OCI-LY7 (cell line): ENCODE measurements at regions not wholly inside any gene's neighbourhood (a gene's known extent, or its start where the extent isn't known, plus 50 kb on each side); places are given as distances from the start of the nearest gene placed in this dataset.

Experiments
- BruUV-seq: library from RNA; stranded (reverse); fragments of 400-500 nt; replicated peaks from 2 replicates; lab custom pipeline; 2021; lab: Mats Ljungman, UMichigan
- CTCF ChIA-PET: fragments of 300-600 bp; sonication (Branson Sonifier 250); formaldehyde crosslinking; loops from one replicate; lab custom pipeline; 2022; ENCODE audit warnings: antibody characterized with exemption; ENCODE audit not compliant: unreplicated experiment; lab: Charles Lee
- POLR2A ChIA-PET: fragments of 300-600 bp; sonication (Branson Sonifier 250); formaldehyde crosslinking; loops from one replicate; lab custom pipeline; 2022; ENCODE audit warnings: antibody characterized with exemption; lab: Charles Lee
- DNase-seq: peaks from one replicate; pipeline ENCODE4 v3.0.0-alpha.2; 2015; ENCODE audit warnings: low spot score
- H2AFZ ChIP-seq: fragments of 200-600 bp; sonication (generic), shearing (Covaris generic); 2 replicates; pipeline ENCODE4 v1.6.1; 2014; ENCODE audit warnings: mild to moderate bottlenecking, antibody characterized with exemption, low read length, moderate library complexity
- H3K27ac ChIP-seq: fragments of 200-600 bp; sonication (generic); 2 replicates; pipeline ENCODE4 v1.5.1; 2014; ENCODE audit warnings: mixed run types, low read depth, mild to moderate bottlenecking, moderate library complexity, low read length, inconsistent platforms; ENCODE audit not compliant: poor library complexity, severe bottlenecking
- H3K36me3 ChIP-seq: fragments of 200-600 bp; sonication (generic); 2 replicates; pipeline ENCODE4 v1.6.1; 2014; ENCODE audit warnings: mild to moderate bottlenecking, antibody characterized with exemption, low read length, moderate library complexity, mixed read lengths; ENCODE audit not compliant: insufficient read depth
- H3K4me1 ChIP-seq: fragments of 200-600 bp; sonication (generic); 2 replicates; pipeline ENCODE4 v1.5.1; 2014; ENCODE audit warnings: mild to moderate bottlenecking, low read length; ENCODE audit not compliant: insufficient read depth, poor library complexity, severe bottlenecking
- H3K4me2 ChIP-seq: fragments of 200-600 bp; sonication (generic); 2 replicates; pipeline ENCODE4 v1.6.1; 2014; ENCODE audit warnings: mild to moderate bottlenecking, low read length
- H3K4me3 ChIP-seq: fragments of 200-600 bp; sonication (generic); 2 replicates; pipeline ENCODE4 v1.5.1; 2014; ENCODE audit warnings: mild to moderate bottlenecking, low read depth, low read length; ENCODE audit not compliant: poor library complexity, severe bottlenecking
- H3K79me2 ChIP-seq: fragments of 200-600 bp; sonication (generic); 2 replicates; pipeline ENCODE4 v1.6.1; 2016; ENCODE audit warnings: low read depth, mild to moderate bottlenecking, low read length, moderate library complexity, mixed read lengths; ENCODE audit not compliant: insufficient read depth
- H3K9me2 ChIP-seq: fragments of 200-600 bp; sonication (generic); 2 replicates; pipeline ENCODE4 v1.6.1; 2016; ENCODE audit warnings: mild to moderate bottlenecking, low read length, mixed read lengths; ENCODE audit not compliant: insufficient read depth
- H3K9me3 ChIP-seq: fragments of 200-600 bp; sonication (generic); 2 replicates; pipeline ENCODE4 v1.6.1; 2014; ENCODE audit warnings: mild to moderate bottlenecking, mixed run types, low read length, mixed read lengths
- H4K20me1 ChIP-seq: fragments of 200-600 bp; sonication (generic); 2 replicates; pipeline ENCODE4 v1.6.1; 2014; ENCODE audit warnings: mild to moderate bottlenecking, antibody characterized with exemption, low read length, moderate library complexity, mixed read lengths; ENCODE audit not compliant: insufficient read depth
- EZH2phosphoT487 ChIP-seq: fragments of 200-600 bp; sonication (generic); IDR thresholded peaks from 2 replicates; pipeline ENCODE4 v1.6.1; 2018; ENCODE audit warnings: low read depth, borderline replicate concordance, mild to moderate bottlenecking, mixed run types, antibody characterized with exemption, low read length, moderate library complexity, mixed read lengths
- intact Hi-C: fragments of 100-400 bp; cut with micrococcal nuclease; formaldehyde crosslinking; loops from one replicate; pipeline ENCODE4 v1.10.0; 2022; ENCODE audit not compliant: unreplicated experiment
- TF ChIP-seq, protein P1 (sequence below): fragments of 200-600 bp; sonication (generic); conservative IDR thresholded peaks from 2 replicates; pipeline ENCODE4 v1.5.1; 2014; ENCODE audit warnings: mild to moderate bottlenecking, antibody characterized with exemption, low read length, moderate library complexity, mixed read lengths

DNA sequence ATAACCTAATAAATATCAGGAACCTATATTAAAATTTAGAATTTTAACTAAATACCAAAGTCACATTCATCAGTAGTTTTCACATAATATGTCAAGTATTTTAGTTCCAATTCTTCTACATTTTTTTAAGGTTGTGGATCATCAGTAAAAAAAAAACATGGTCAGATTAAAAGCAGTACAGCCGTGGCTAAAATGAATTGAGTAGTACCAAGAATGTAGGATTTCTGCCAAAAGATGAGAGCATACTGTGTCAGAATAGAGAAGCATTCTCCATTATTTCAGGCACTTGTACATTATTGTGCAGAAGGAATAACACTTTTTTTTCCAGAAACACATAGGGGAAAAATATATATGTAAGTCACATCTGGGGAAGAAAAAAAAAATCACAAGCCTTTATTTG is 1176.1 kb downstream of the CDH11 start:
- TF ChIP-seq EZH2phosphoT487, result no peak
- TF ChIP-seq, protein P1, sequence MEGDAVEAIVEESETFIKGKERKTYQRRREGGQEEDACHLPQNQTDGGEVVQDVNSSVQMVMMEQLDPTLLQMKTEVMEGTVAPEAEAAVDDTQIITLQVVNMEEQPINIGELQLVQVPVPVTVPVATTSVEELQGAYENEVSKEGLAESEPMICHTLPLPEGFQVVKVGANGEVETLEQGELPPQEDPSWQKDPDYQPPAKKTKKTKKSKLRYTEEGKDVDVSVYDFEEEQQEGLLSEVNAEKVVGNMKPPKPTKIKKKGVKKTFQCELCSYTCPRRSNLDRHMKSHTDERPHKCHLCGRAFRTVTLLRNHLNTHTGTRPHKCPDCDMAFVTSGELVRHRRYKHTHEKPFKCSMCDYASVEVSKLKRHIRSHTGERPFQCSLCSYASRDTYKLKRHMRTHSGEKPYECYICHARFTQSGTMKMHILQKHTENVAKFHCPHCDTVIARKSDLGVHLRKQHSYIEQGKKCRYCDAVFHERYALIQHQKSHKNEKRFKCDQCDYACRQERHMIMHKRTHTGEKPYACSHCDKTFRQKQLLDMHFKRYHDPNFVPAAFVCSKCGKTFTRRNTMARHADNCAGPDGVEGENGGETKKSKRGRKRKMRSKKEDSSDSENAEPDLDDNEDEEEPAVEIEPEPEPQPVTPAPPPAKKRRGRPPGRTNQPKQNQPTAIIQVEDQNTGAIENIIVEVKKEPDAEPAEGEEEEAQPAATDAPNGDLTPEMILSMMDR, result no peak
- H3K36me3 ChIP-seq, result no peaks in the 10 kb centered on the region
- no peaks in the 10 kb centered on the region for H3K9me3 ChIP-seq
- CTCF ChIA-PET, result no interaction called here
- no peaks in the 10 kb centered on the region for H3K9me2 ChIP-seq
- intact Hi-C loops, result no loop called here
- H3K4me3 ChIP-seq, result no peak overlapping the region
- H3K79me2 ChIP-seq, result no peaks in the 10 kb centered on the region
- H3K4me1 ChIP-seq, result no peaks in the 10 kb centered on the region
- no peaks in the 10 kb centered on the region for H4K20me1 ChIP-seq
- no TSS peak for BruUV-seq
- no peak overlapping the region for H3K4me2 ChIP-seq
- H3K27ac ChIP-seq, result no peak overlapping the region
- H2AFZ ChIP-seq, result no peak overlapping the region
- no peak for DNase-seq
- POLR2A ChIA-PET, result interaction anchor here (0.7 kb wide), 1 partner anchor 1221 kb away, joined by 3 read pairs; no protein-coding TSS in a partner anchor

DNA sequence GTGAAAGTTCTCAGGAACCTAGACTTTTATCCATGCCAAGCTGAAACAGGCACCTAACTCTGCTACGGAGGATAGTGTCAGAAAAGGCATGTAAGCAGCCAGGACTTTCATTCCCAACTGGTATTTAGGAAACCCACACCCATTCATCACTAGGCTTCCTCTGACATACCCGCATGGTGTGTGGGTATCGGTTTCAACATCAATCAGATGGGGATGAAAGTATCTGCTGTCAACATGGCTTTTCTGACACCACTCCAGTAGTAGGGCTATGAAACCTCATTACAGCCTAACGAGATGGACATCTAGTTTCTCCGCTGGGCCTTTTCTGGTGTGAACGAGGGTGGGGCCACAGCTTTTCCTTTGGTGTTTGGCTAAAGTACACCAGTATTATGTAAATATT is 1178.3 kb downstream of the CDH11 start:
- no TSS peak for BruUV-seq
- no peaks in the 10 kb centered on the region for H3K36me3 ChIP-seq
- CTCF ChIA-PET, result no interaction called here

DNA sequence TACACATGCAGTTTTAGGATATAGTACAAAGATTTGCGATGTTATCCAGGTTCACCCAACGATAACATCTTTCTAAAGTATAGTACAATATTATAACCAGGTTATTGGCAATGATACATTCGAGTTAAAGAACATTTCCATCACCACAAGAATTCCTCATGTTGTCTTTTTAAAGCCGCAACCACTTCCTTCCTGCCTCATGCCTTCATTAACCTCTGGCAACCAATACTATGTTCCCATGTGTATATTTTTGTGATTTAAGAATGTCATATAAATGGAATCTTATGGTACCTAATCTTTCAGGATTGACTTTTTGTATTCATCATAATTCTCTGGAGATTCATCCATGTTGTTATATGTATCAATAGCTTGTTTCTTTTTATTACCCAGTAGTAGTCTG is 1183.2 kb downstream of the CDH11 start:
- H4K20me1 ChIP-seq, result no peaks in the 10 kb centered on the region

More for the DNA sequence above, 1178.3 kb downstream of the CDH11 start:
- H3K9me2 ChIP-seq, result no peaks in the 10 kb centered on the region
- no peak overlapping the region for H3K27ac ChIP-seq
- no peaks in the 10 kb centered on the region for H3K79me2 ChIP-seq
- H3K4me1 ChIP-seq, result no peaks in the 10 kb centered on the region
- DNase-seq, result no peak
- intact Hi-C loops, result no loop called here
- H2AFZ ChIP-seq, result no peak overlapping the region
- H3K4me3 ChIP-seq, result no peak overlapping the region
- POLR2A ChIA-PET, result no interaction called here
- no peaks in the 10 kb centered on the region for H4K20me1 ChIP-seq
- H3K4me2 ChIP-seq, result no peak overlapping the region
- TF ChIP-seq, protein P1, result no peak
- no peak for TF ChIP-seq EZH2phosphoT487
- H3K9me3 ChIP-seq, result no peaks in the 10 kb centered on the region

More for the DNA sequence above, 1183.2 kb downstream of the CDH11 start:
- no peak for DNase-seq
- no peaks in the 10 kb centered on the region for H3K36me3 ChIP-seq
- no peak overlapping the region for H3K4me3 ChIP-seq
- CTCF ChIA-PET, result no interaction called here
- no peak overlapping the region for H3K4me2 ChIP-seq
- TF ChIP-seq, protein P1, result no peak
- TF ChIP-seq EZH2phosphoT487, result no peak
- H2AFZ ChIP-seq, result no peak overlapping the region
- no peaks in the 10 kb centered on the region for H3K79me2 ChIP-seq
- H3K27ac ChIP-seq, result no peak overlapping the region
- no peaks in the 10 kb centered on the region for H3K4me1 ChIP-seq
- H3K9me2 ChIP-seq, result no peaks in the 10 kb centered on the region; the same call in 1 of the 2 replicates
- POLR2A ChIA-PET, result interaction anchor here (1.0 kb wide), 1 partner anchor 20 kb away, joined by 4 read pairs; no protein-coding TSS in a partner anchor
- intact Hi-C loops, result no loop called here
- no peaks in the 10 kb centered on the region for H3K9me3 ChIP-seq
- BruUV-seq, result no TSS peak
